PC-3 (cell line): ENCODE measurements at regions not wholly inside any gene's neighbourhood (a gene's known extent, or its start where the extent isn't known, plus 50 kb on each side); places are given as distances from the start of the nearest gene placed in this dataset.

Experiments
- ATAC-seq: fragments of 200-7000 bp; cut with Tn5 transposase; 2 replicates; pipeline ENCODE4 v1.9.1; 2020; ENCODE audit warnings: mild to moderate bottlenecking, moderate library complexity
- BruUV-seq: library from RNA; stranded (reverse); fragments of 400-500 nt; replicated peaks from 2 replicates; lab custom pipeline; 2021; lab: Mats Ljungman, UMichigan
- CTCF ChIA-PET: fragments of 300-600 bp; sonication (Branson Sonifier 250); formaldehyde crosslinking; loops from one replicate; lab custom pipeline; 2022; ENCODE audit warnings: antibody characterized with exemption; lab: Charles Lee
- POLR2A ChIA-PET: fragments of 300-600 bp; sonication (Branson Sonifier 250); formaldehyde crosslinking; loops from one replicate; lab custom pipeline; 2022; ENCODE audit warnings: antibody characterized with exemption; ENCODE audit not compliant: unreplicated experiment; lab: Charles Lee
- DNase-seq: peaks from one replicate; pipeline ENCODE4 v3.0.0-alpha.2; 2015
- H2AFZ ChIP-seq: fragments of 300-600 bp; sonication (generic); 2 replicates; pipeline ENCODE4 v1.6.0; 2016; ENCODE audit warnings: antibody characterized with exemption, low read length
- H3F3A ChIP-seq: fragments of 300-600 bp; sonication (generic); one replicate; pipeline ENCODE4 v1.6.0; 2017; ENCODE audit warnings: antibody characterized with exemption, low read length, control low read depth, mild to moderate bottlenecking; ENCODE audit not compliant: unreplicated experiment
- H3K27ac ChIP-seq: fragments of 300-600 bp; sonication (generic); 2 replicates; pipeline ENCODE4 v1.5.1; 2016; ENCODE audit warnings: mild to moderate bottlenecking, low read length
- H3K27me3 ChIP-seq: fragments of 300-600 bp; sonication (generic); 2 replicates; pipeline ENCODE4 v1.6.1; 2016; ENCODE audit warnings: low read length, mixed read lengths
- H3K36me3 ChIP-seq: fragments of 300-600 bp; sonication (generic); 2 replicates; pipeline ENCODE4 v1.6.1; 2016; ENCODE audit warnings: low read depth, mixed run types, low read length, mixed read lengths
- H3K4me1 ChIP-seq: fragments of 300-600 bp; sonication (generic); 2 replicates; pipeline ENCODE4 v1.5.1; 2016; ENCODE audit warnings: low read length; ENCODE audit not compliant: insufficient read depth
- H3K4me2 ChIP-seq: fragments of 300-600 bp; sonication (generic); 2 replicates; pipeline ENCODE4 v1.6.0; 2016; ENCODE audit warnings: low read length
- H3K4me3 ChIP-seq: fragments of 300-600 bp; sonication (generic); 2 replicates; pipeline ENCODE4 v1.5.1; 2016; ENCODE audit warnings: mild to moderate bottlenecking, low read length, mixed read lengths
- H3K79me2 ChIP-seq: fragments of 300-600 bp; sonication (generic); 2 replicates; pipeline ENCODE4 v1.6.1; 2017; ENCODE audit warnings: low read length, mixed read lengths
- H3K9ac ChIP-seq: fragments of 300-600 bp; sonication (generic); 2 replicates; pipeline ENCODE4 v1.6.0; 2016; ENCODE audit warnings: mild to moderate bottlenecking, low read length
- H3K9me2 ChIP-seq: fragments of 300-600 bp; sonication (generic); replicated peaks from 2 replicates; pipeline ENCODE4 v1.6.1; 2016; ENCODE audit warnings: mixed run types, low read length, mixed read lengths
- H3K9me3 ChIP-seq: fragments of 300-600 bp; sonication (generic); 2 replicates; pipeline ENCODE4 v1.6.1; 2016; ENCODE audit warnings: low read length, mixed read lengths
- H4K20me1 ChIP-seq: fragments of 300-600 bp; sonication (generic); 2 replicates; pipeline ENCODE4 v1.6.1; 2016; ENCODE audit warnings: low read length, mixed read lengths
- CTCF ChIP-seq: fragments of 300-600 bp; sonication (generic); conservative IDR thresholded peaks from 2 replicates; pipeline ENCODE4 v1.5.1; 2017; ENCODE audit warnings: antibody characterized with exemption, low read depth, mild to moderate bottlenecking, low read length
- EZH2 ChIP-seq: fragments of 300-600 bp; sonication (generic); IDR thresholded peaks from one replicate; pipeline ENCODE4 v1.6.1; 2017; ENCODE audit warnings: antibody characterized with exemption, mild to moderate bottlenecking, low read length; ENCODE audit not compliant: unreplicated experiment
- EZH2phosphoT487 ChIP-seq: fragments of 300-600 bp; sonication (generic); IDR thresholded peaks from 2 replicates; pipeline ENCODE4 v1.6.1; 2018; ENCODE audit warnings: mild to moderate bottlenecking, antibody characterized with exemption, low read length, borderline replicate concordance
- intact Hi-C: fragments of 100-400 bp; cut with micrococcal nuclease; formaldehyde crosslinking; loops from 2 replicates; pipeline ENCODE4 v1.9.0; 2023

- TF ChIP-seq EZH2, result no peak
- no peak for TF ChIP-seq EZH2phosphoT487
- no peak for TF ChIP-seq CTCF
- CTCF ChIA-PET, result no interaction called here
- H2AFZ ChIP-seq, result no peak overlapping the region
- no peak overlapping the region for H3K4me2 ChIP-seq
- no peaks in the 10 kb centered on the region for H3K27me3 ChIP-seq
- no peak overlapping the region for H3K27ac ChIP-seq
- H3K9me2 ChIP-seq, result no peaks in the 10 kb centered on the region
- BruUV-seq, result no TSS peak
- H4K20me1 ChIP-seq, result no peaks in the 10 kb centered on the region
- no peaks in the 10 kb centered on the region for H3K36me3 ChIP-seq
- intact Hi-C loops, result no loop called here
- H3K4me3 ChIP-seq, result no peak overlapping the region
- ATAC-seq, result peak; percentile 45
- H3K79me2 ChIP-seq, result no peaks in the 10 kb centered on the region
- H3K9ac ChIP-seq, result no peak overlapping the region
- POLR2A ChIA-PET, result no interaction called here
- no peaks in the 10 kb centered on the region for H3K4me1 ChIP-seq
- H3K9me3 ChIP-seq, result no peaks in the 10 kb centered on the region
- H3F3A ChIP-seq, result no peaks in the 10 kb centered on the region
- no peak for DNase-seq
Measured at GRCh38 chr5:116631147-116631546, 56.5 kb upstream of the SEMA6A start.

- intact Hi-C loops, result no loop called here
- H3K4me3 ChIP-seq, result no peak overlapping the region
- H3K27me3 ChIP-seq, result no peaks in the 10 kb centered on the region
- no peak for DNase-seq
- H3K9me2 ChIP-seq, result no peaks in the 10 kb centered on the region
- CTCF ChIA-PET, result no interaction called here
- POLR2A ChIA-PET, result no interaction called here
- no TSS peak for BruUV-seq
- no peak overlapping the region for H3K27ac ChIP-seq
- H2AFZ ChIP-seq, result no peak overlapping the region
- no peak overlapping the region for H3K9ac ChIP-seq
- no peaks in the 10 kb centered on the region for H3K4me1 ChIP-seq
- no peaks in the 10 kb centered on the region for H3K79me2 ChIP-seq
- H3F3A ChIP-seq, result no peaks in the 10 kb centered on the region
- ATAC-seq, result no peak
- no peaks in the 10 kb centered on the region for H3K36me3 ChIP-seq
- H3K9me3 ChIP-seq, result no peaks in the 10 kb centered on the region
- no peaks in the 10 kb centered on the region for H4K20me1 ChIP-seq
- no peak overlapping the region for H3K4me2 ChIP-seq
- TF ChIP-seq EZH2 (no peak), EZH2phosphoT487 (no peak), CTCF (no peak)
Measured at GRCh38 chr5:116629168-116629567, 54.5 kb upstream of the SEMA6A start.

- H3K27ac ChIP-seq, result no peak overlapping the region
- TF ChIP-seq CTCF (no peak), EZH2 (no peak), EZH2phosphoT487 (no peak)
- H3K9ac ChIP-seq, result no peak overlapping the region
- no peaks in the 10 kb centered on the region for H3K27me3 ChIP-seq
- H3K9me2 ChIP-seq, result no peaks in the 10 kb centered on the region
- no peaks in the 10 kb centered on the region for H3F3A ChIP-seq
- H3K4me3 ChIP-seq, result no peak overlapping the region
- ChIA-PET POLR2A (no interaction called here), CTCF (no interaction called here)
- H3K4me1 ChIP-seq, result no peaks in the 10 kb centered on the region
- no peaks in the 10 kb centered on the region for H3K79me2 ChIP-seq
- no peak for ATAC-seq
- BruUV-seq, result no TSS peak
- DNase-seq, result no peak
- H3K36me3 ChIP-seq, result no peaks in the 10 kb centered on the region
- intact Hi-C loops, result no loop called here
- H2AFZ ChIP-seq, result no peak overlapping the region
- H4K20me1 ChIP-seq, result no peaks in the 10 kb centered on the region
- no peaks in the 10 kb centered on the region for H3K9me3 ChIP-seq
- H3K4me2 ChIP-seq, result no peak overlapping the region
Measured at GRCh38 chr5:116626945-116627679, 52.5 kb upstream of the SEMA6A start.
